ENCODE measurements at regions not wholly inside any gene's neighbourhood (a gene's known extent, or its start where the extent isn't known, plus 50 kb on each side); places are given as distances from the start of the nearest gene placed in this dataset.

DNA sequence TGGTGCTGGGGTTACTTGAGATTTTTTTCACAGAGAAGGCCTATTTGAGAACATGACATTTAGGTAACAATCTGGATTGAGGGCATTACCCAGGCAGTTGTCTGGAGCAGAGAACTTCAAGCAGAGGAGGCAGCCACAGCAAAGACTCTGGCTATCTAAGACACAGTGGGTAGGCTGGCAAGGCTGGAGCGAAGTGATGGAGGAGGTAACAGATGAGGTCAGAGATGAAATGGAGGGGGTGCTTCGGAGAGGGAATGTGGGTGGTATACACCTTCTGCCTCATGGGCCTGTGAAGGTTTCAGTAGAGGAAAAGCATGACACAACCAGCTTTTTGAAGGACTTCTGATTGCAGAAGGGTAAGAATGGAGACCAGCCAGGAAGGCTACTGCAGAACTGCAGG lies 65.9 kb downstream of the TMEM174 start:
- TF ChIP-seq POLR2AphosphoS5 (IDR thresholded peaks at IDR 0.05; ENCODE audit: low read depth, low read length) (no peak), POLR2A (IDR thresholded peaks at IDR 0.05; ENCODE audit: low read depth, low read length) (no peak), SPI1 (IDR thresholded peaks at IDR 0.05; ENCODE audit: low read depth, low read length) (no peak), TAF1 (IDR thresholded peaks at IDR 0.05; ENCODE audit: low read depth, low read length) (no peak), POU2F2 (IDR thresholded peaks at IDR 0.05; ENCODE audit: low read depth, low read length) (no peak), PAX5 (IDR thresholded peaks at IDR 0.05; ENCODE audit: insufficient read depth, low read length, severe bottlenecking) (no peak)

Data from GM12891 (cell line).